ENCODE measurements at regions not wholly inside any gene's neighbourhood (a gene's known extent, or its start where the extent isn't known, plus 50 kb on each side); places are given as distances from the start of the nearest gene placed in this dataset.

- no peak overlapping the region for H3K4me3 ChIP-seq (IDR thresholded peaks at IDR 0.05; ENCODE audit: insufficient read depth, low read depth, low read length)
- H3K36me3 ChIP-seq (ENCODE audit: insufficient read depth) = no peaks in the 10 kb centered on the region
- no peaks in the 10 kb centered on the region for H3K27me3 ChIP-seq (ENCODE audit: insufficient read depth, low read depth)
- peaks cover 42% of the 10 kb centered on the region for H3K4me1 ChIP-seq (ENCODE audit: low read depth, poor library complexity, severe bottlenecking)
- H3K9ac ChIP-seq = peak overlapping the region; percentile 9; the same call in 1 of the 2 replicates
- no peak for TF ChIP-seq CTCF (conservative IDR thresholded peaks at IDR 0.05; ENCODE audit: low read depth, low read length)
- H3K27ac ChIP-seq = peak overlapping the region; percentile 83
- peak overlapping the region; percentile 47; the same call in 1 of the 2 replicates for H2AFZ ChIP-seq (ENCODE audit: low read depth)
- H4K20me1 ChIP-seq (ENCODE audit: insufficient read depth) = no peaks in the 10 kb centered on the region
- H3K79me2 ChIP-seq (ENCODE audit: insufficient read depth, low read depth) = no peaks in the 10 kb centered on the region
- H3K4me2 ChIP-seq = peak overlapping the region; percentile 87
These were observed 234.3 kb upstream of the TNRC6C start for GRCh38 chr17:77723909-77724875.

GRCh38 chr17:77724876-77725615 lies 233.5 kb upstream of the TNRC6C start:
- Histone ChIP-seq H3K4me3 (IDR thresholded peaks at IDR 0.05; ENCODE audit: insufficient read depth, low read depth, low read length) (no peak overlapping the region), H3K27me3 (ENCODE audit: insufficient read depth, low read depth) (no peaks in the 10 kb centered on the region), H3K9ac (peak overlapping the region; percentile 31; the same call in 1 of the 2 replicates), H2AFZ (ENCODE audit: low read depth) (peak overlapping the region; percentile 47; the same call in 1 of the 2 replicates), H3K36me3 (ENCODE audit: insufficient read depth) (no peaks in the 10 kb centered on the region), H3K4me1 (ENCODE audit: low read depth, poor library complexity, severe bottlenecking) (peaks cover 45% of the 10 kb centered on the region), H3K27ac (peak overlapping the region; percentile 83), H4K20me1 (ENCODE audit: insufficient read depth) (no peaks in the 10 kb centered on the region), H3K4me2 (peak overlapping the region; percentile 87; the same call in 1 of the 2 replicates), H3K79me2 (ENCODE audit: insufficient read depth, low read depth) (no peaks in the 10 kb centered on the region)
- no peak for TF ChIP-seq CTCF (conservative IDR thresholded peaks at IDR 0.05; ENCODE audit: low read depth, low read length)

GRCh38 chr17:77725846-77726245 lies 232.7 kb upstream of the TNRC6C start:
- Histone ChIP-seq H3K79me2 (ENCODE audit: insufficient read depth, low read depth) (no peaks in the 10 kb centered on the region), H2AFZ (ENCODE audit: low read depth) (peak overlapping the region; percentile 47; the same call in 1 of the 2 replicates), H3K4me3 (IDR thresholded peaks at IDR 0.05; ENCODE audit: insufficient read depth, low read depth, low read length) (no peak overlapping the region), H4K20me1 (ENCODE audit: insufficient read depth) (no peaks in the 10 kb centered on the region), H3K36me3 (ENCODE audit: insufficient read depth) (no peaks in the 10 kb centered on the region), H3K4me2 (peak overlapping the region; percentile 30; the same call in 1 of the 2 replicates), H3K27ac (peak overlapping the region; percentile 83), H3K4me1 (ENCODE audit: low read depth, poor library complexity, severe bottlenecking) (peaks cover 45% of the 10 kb centered on the region), H3K27me3 (ENCODE audit: insufficient read depth, low read depth) (no peaks in the 10 kb centered on the region), H3K9ac (no peak overlapping the region; the same call in 1 of the 2 replicates)
- no peak for TF ChIP-seq CTCF (conservative IDR thresholded peaks at IDR 0.05; ENCODE audit: low read depth, low read length)

- no peak overlapping the region for H3K27ac ChIP-seq
- no peak overlapping the region for H3K9ac ChIP-seq
- no peaks in the 10 kb centered on the region for H3K27me3 ChIP-seq (ENCODE audit: insufficient read depth, low read depth)
- H3K36me3 ChIP-seq (ENCODE audit: insufficient read depth) = no peaks in the 10 kb centered on the region
- peaks cover 45% of the 10 kb centered on the region for H3K4me1 ChIP-seq (ENCODE audit: low read depth, poor library complexity, severe bottlenecking)
- no peak overlapping the region for H3K4me3 ChIP-seq (IDR thresholded peaks at IDR 0.05; ENCODE audit: insufficient read depth, low read depth, low read length)
- H4K20me1 ChIP-seq (ENCODE audit: insufficient read depth) = no peaks in the 10 kb centered on the region
- no peak for TF ChIP-seq CTCF (conservative IDR thresholded peaks at IDR 0.05; ENCODE audit: low read depth, low read length)
- H2AFZ ChIP-seq (ENCODE audit: low read depth) = no peak overlapping the region
- H3K79me2 ChIP-seq (ENCODE audit: insufficient read depth, low read depth) = no peaks in the 10 kb centered on the region
- H3K4me2 ChIP-seq = no peak overlapping the region
These were observed 231.9 kb upstream of the TNRC6C start for GRCh38 chr17:77726549-77727006.
